Loucy (cell line): ENCODE measurements at regions not wholly inside any gene's neighbourhood (a gene's known extent, or its start where the extent isn't known, plus 50 kb on each side); places are given as distances from the start of the nearest gene placed in this dataset.

Experiments
- CTCF ChIP-seq: fragments of 200-600 bp; sonication (generic); conservative IDR thresholded peaks from 2 replicates; pipeline ENCODE4 v1.5.1; 2014; ENCODE audit warnings: mild to moderate bottlenecking, antibody characterized with exemption, low read length
- EZH2phosphoT487 ChIP-seq: fragments of 200-600 bp; IDR thresholded peaks from 2 replicates; pipeline ENCODE4 v1.6.1; 2018; ENCODE audit warnings: antibody characterized with exemption, mild to moderate bottlenecking, moderate library complexity, borderline replicate concordance

GRCh38 chr2:12498286-12498685 is 218.4 kb upstream of the TRIB2 start:
- 0 out of 2 replicates have a peak, but pooled peaks have one; percentile 15 for TF ChIP-seq CTCF
- no peak for TF ChIP-seq EZH2phosphoT487
